Activated CD8-positive, alpha-beta T cell treated with anti-CD3 and anti-CD28 coated beads for 36 hours (primary cell): ENCODE measurements at regions not wholly inside any gene's neighbourhood (a gene's known extent, or its start where the extent isn't known, plus 50 kb on each side); places are given as distances from the start of the nearest gene placed in this dataset.

ENCODE experiments used
- ATAC-seq: fragments of 200-7000 bp; cut with Tn5 transposase; one replicate; pipeline ENCODE4 v1.10.0; 2021; ENCODE audit warnings: mild to moderate bottlenecking, moderate library complexity
- CTCF ChIA-PET: fragments of 350-600 bp; sonication (Branson Sonifier 250); formaldehyde crosslinking; loops from one replicate; lab custom pipeline; 2021; ENCODE audit warnings: antibody characterized with exemption; lab: Charles Lee
- POLR2A ChIA-PET: fragments of 350-600 bp; sonication (Branson Sonifier 250); formaldehyde crosslinking; loops from one replicate; lab custom pipeline; 2021; ENCODE audit warnings: antibody characterized with exemption; lab: Charles Lee
- DNase-seq: peaks from one replicate; pipeline ENCODE4 v3.0.0-alpha.2; 2020
- H3K27ac Mint-ChIP-seq: one replicate; pipeline ENCODE4 v1.8.0; 2021; ENCODE audit warnings: mild to moderate bottlenecking, mixed read lengths
- H3K27me3 Mint-ChIP-seq: one replicate; pipeline ENCODE4 v1.8.0; 2021; ENCODE audit warnings: mixed read lengths
- H3K36me3 Mint-ChIP-seq: one replicate; pipeline ENCODE4 v1.8.0; 2021; ENCODE audit warnings: low read depth, mixed read lengths
- H3K4me1 Mint-ChIP-seq: one replicate; pipeline ENCODE4 v1.8.0; 2021; ENCODE audit warnings: low read depth, mixed read lengths
- H3K4me3 Mint-ChIP-seq: one replicate; pipeline ENCODE4 v1.8.0; 2021; ENCODE audit warnings: mild to moderate bottlenecking, moderate library complexity, mixed read lengths
- H3K9me3 Mint-ChIP-seq: one replicate; pipeline ENCODE4 v1.8.0; 2021; ENCODE audit warnings: mixed read lengths
- intact Hi-C: fragments of 100-400 bp; cut with micrococcal nuclease; formaldehyde crosslinking; loops from one replicate; pipeline ENCODE4 v1.10.0; 2022
- TF ChIP-seq, protein P1 (sequence below): fragments of 200-600 bp; IDR thresholded peaks from one replicate; pipeline ENCODE4 v1.8.0; 2022; ENCODE audit warnings: antibody characterized with exemption, mild to moderate bottlenecking

DNA sequence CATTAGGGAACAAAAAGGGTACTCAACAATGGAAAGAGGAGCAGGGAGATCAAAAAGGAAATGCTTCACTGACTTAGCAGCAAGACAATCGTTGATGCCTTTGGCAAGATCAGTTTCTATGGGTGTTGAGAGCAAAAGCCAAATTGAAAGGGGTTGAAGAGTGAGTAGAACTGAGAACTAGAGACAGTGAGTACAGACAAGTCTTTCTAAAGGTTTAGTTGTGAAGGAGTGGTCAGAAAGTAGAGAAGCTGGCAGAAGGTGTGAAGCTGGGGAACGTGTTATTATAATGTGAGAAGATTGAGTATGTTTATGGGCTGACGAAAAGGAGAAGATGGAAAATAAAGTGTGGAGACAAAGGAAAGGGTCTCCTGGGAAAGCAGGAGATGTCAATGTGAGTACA, 221.2 kb upstream of the USP25 start:
- peaks cover 4% of the 10 kb centered on the region for H3K4me1 Mint-ChIP-seq
- intact Hi-C loops: no loop called here
- H3K27ac Mint-ChIP-seq: no peak overlapping the region
- DNase-seq (no peak), ATAC-seq (no peak)
- POLR2A ChIA-PET: no interaction called here
- peaks cover 3% of the 10 kb centered on the region for H3K9me3 Mint-ChIP-seq
- no peaks in the 10 kb centered on the region for H3K27me3 Mint-ChIP-seq
- no peak overlapping the region for H3K4me3 Mint-ChIP-seq
- CTCF ChIA-PET: interaction anchor here (1.0 to 1.2 kb wide), 2 partner anchors 16 to 45 kb away, joined by 3 read pairs; no protein-coding TSS in a partner anchor
- TF ChIP-seq, protein P1, sequence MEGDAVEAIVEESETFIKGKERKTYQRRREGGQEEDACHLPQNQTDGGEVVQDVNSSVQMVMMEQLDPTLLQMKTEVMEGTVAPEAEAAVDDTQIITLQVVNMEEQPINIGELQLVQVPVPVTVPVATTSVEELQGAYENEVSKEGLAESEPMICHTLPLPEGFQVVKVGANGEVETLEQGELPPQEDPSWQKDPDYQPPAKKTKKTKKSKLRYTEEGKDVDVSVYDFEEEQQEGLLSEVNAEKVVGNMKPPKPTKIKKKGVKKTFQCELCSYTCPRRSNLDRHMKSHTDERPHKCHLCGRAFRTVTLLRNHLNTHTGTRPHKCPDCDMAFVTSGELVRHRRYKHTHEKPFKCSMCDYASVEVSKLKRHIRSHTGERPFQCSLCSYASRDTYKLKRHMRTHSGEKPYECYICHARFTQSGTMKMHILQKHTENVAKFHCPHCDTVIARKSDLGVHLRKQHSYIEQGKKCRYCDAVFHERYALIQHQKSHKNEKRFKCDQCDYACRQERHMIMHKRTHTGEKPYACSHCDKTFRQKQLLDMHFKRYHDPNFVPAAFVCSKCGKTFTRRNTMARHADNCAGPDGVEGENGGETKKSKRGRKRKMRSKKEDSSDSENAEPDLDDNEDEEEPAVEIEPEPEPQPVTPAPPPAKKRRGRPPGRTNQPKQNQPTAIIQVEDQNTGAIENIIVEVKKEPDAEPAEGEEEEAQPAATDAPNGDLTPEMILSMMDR: no peak
- H3K36me3 Mint-ChIP-seq: no peaks in the 10 kb centered on the region

DNA sequence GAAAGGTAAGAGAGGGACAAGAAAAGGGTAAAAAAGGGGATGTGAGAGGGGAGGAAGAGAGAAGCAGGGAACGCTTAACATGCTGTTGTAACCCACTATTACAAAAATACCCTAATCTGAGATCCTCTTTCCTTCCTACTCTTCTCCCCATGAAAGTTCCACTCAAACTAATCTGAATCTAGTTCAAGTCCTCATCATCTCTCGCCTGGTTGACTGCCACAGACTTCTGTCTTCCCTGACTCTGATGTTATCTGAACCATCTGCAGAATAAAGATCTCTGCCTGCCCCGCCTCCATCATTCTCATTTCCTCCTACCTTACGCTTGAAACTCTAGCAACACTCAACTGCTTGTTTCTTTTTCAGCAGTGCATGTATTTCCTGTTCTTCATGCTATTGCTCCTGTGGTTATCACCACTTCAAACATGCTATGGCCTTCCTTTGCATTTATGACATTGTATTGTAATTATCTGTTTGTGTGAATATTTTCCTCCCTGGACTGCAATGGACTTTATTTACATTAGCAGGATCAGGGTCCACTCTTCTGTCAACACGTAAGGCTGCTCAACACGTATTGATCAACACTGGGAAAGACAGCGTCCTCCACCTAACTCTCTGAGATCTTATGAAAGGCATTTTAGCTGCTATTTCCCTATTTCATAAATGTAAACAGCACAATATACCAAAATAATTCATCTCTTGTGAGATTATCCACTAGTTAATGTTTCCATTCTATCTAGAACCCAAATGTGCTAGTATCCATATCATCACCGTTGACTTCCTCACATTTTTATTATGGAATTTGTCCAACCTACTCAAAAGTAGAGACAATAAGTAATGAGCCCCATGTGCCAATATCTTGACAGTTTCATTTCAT, 215.5 kb upstream of the USP25 start:
- intact Hi-C loops: no loop called here
- CTCF ChIA-PET: interaction anchor here (1.0 to 2.3 kb wide), 2 partner anchors 32 to 35 kb away, joined by 3 to 5 read pairs; no protein-coding TSS in a partner anchor
- peak; percentile 96 for ATAC-seq

DNA sequence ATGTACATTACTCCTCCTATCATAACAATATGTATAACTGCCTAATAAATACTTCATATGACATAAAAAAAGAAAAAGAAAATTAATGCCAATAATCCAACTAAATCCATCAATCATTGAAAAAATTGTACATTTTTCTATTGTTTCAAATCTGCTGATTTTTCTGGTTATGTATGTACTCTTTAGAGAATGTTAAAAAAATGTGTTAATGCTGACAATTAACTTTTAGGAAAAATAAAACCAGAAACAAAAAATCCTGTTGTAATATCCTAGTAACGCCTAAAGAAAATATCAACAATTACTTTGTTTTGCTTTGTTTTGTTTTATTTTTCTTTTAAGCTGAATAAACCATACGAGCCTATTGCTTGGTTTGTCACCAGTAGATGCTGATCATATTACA, 213.9 kb upstream of the USP25 start:
- intact Hi-C loops: no loop called here
- Mint-ChIP-seq H3K4me3 (no peak overlapping the region), H3K9me3 (peaks cover 4% of the 10 kb centered on the region), H3K27ac (no peak overlapping the region), H3K4me1 (peaks cover 31% of the 10 kb centered on the region), H3K27me3 (no peaks in the 10 kb centered on the region), H3K36me3 (peaks cover 4% of the 10 kb centered on the region)
- CTCF ChIA-PET: interaction anchor here (0.6 to 1.0 kb wide), 2 partner anchors 9 to 76 kb away, joined by 3 read pairs; no protein-coding TSS in a partner anchor
- POLR2A ChIA-PET: no interaction called here
- no peak for ATAC-seq
- TF ChIP-seq, protein P1: no peak
- no peak for DNase-seq

More for the DNA sequence above, 215.5 kb upstream of the USP25 start:
- DNase-seq: peak; percentile 66
- Mint-ChIP-seq H3K36me3 (peaks cover 4% of the 10 kb centered on the region), H3K4me1 (peaks cover 24% of the 10 kb centered on the region), H3K27me3 (no peaks in the 10 kb centered on the region), H3K4me3 (peak overlapping the region; percentile 58), H3K9me3 (peaks cover 4% of the 10 kb centered on the region), H3K27ac (peak overlapping the region; percentile 94)
- POLR2A ChIA-PET: no interaction called here
- TF ChIP-seq, protein P1: no peak

DNA sequence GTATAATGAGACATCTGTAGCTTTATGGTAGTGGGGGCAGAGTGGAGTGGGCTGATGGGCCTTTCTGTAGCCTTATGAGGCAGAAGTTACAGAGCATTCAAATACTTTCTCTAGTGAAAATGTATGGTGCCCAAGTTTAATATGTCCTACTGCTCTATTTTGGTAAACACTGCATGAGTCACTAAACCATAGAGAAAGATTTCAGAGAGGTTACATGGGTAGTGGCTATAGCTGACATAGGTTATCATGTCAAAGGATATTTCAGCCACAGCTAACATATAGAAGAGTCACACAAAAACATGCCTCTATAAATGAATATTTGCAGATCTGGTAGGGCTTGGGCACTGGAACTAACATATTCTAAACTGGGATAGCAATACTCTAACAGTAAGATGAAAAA, 212.4 kb upstream of the USP25 start:
- peaks cover 4% of the 10 kb centered on the region for H3K9me3 Mint-ChIP-seq
- no peak overlapping the region for H3K4me3 Mint-ChIP-seq
- ChIA-PET POLR2A (no interaction called here), CTCF (no interaction called here)
- peaks cover 36% of the 10 kb centered on the region for H3K4me1 Mint-ChIP-seq
- no peak for DNase-seq
- intact Hi-C loops: no loop called here
- TF ChIP-seq, protein P1: no peak
- H3K27ac Mint-ChIP-seq: no peak overlapping the region
- ATAC-seq: no peak
- H3K27me3 Mint-ChIP-seq: no peaks in the 10 kb centered on the region
- peaks cover 4% of the 10 kb centered on the region for H3K36me3 Mint-ChIP-seq
